ENCODE measurements at regions not wholly inside any gene's neighbourhood (a gene's known extent, or its start where the extent isn't known, plus 50 kb on each side); places are given as distances from the start of the nearest gene placed in this dataset.

DNA sequence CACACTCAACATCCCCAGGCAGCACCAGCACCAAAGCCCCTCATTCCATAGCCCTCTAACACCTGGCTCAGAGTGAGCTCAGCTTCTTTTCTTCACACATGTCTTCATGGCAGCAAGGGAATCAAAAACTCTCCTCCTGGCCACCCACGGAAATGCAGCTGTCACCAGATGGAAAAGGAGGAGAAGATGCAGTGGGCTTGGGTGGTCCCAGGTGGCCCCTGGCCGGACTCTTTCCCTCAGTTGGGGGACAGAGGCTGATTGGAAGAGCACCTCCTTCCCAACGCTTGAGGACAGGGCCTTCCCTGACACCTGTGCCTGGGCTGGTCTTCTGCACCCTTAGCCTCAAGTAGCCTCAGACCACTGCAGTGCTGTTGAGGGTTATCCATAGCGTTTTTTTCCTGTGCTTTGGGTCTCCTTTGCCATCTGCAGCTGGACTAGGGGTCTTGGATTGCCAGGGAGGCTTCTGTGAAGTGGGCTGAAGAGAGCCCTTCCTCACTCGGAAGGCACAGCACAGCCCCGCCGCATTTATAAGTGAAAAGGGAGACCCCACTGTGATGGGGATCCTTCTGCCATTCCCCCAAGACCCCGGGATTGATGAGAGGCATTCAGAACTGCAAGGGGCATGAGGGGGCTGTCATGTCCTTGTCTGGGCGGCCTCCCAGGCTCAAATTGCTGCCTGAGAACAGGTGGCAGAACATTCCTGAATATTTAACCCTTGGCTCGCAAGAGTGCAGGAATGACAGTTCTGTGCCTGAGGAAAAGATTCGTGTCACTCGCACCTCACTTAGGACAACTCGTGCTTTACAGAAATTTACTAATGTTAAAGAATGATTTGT is 200.0 kb downstream of the AUH start:
- no peak for DNase-seq

GRCh38 chr9:91162311-91162710 is 199.4 kb downstream of the AUH start:
- DNase-seq, result no peak

DNA sequence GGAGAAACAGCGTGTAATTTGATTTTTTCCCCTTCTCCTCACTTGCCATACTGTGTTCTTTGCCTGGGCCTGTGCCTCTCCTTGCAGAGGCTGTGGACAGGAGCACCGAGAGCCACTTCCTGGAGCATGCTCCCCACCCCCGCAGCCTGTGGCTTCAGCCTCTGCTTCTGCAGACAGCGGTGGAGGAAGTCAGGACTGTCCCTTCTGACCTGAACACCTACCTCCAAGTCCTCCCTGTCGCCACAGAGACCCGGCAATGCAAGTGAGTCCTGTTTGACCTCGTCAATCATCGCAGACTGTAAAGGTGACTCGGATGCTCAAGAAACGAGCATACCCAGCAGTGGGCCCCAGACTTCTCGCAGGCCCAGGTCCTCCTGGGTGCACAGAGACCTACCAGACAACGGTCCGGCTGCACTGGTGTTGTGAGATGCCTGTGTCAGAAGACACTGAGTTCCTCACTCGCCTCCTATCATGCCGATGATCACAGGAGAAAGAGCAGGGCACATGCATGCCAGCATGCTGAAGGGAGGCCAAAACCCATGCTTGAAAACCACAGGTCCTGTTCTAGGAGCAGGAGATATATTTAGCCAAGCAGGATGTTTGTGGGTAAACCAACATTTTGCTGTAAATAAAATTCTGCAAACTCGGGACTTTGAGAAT is 198.8 kb downstream of the AUH start:
- DNase-seq, result no peak

DNA sequence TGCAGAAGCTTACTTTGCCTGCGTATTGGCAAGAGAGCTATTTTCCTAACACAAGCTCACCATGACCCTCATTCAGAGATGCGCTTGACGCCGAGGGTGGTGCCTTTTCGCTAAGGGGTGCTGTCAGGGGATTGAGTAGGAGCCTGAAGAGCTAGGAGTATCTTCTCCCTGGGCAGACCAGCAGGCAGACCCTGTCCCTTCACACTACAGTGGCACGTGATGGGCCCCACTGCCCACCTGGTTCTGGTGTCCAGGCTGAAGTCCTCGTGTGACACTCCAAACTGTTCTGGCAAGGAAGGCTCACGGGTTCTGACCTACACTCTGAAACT is 198.3 kb downstream of the AUH start:
- no peak for DNase-seq

DNA sequence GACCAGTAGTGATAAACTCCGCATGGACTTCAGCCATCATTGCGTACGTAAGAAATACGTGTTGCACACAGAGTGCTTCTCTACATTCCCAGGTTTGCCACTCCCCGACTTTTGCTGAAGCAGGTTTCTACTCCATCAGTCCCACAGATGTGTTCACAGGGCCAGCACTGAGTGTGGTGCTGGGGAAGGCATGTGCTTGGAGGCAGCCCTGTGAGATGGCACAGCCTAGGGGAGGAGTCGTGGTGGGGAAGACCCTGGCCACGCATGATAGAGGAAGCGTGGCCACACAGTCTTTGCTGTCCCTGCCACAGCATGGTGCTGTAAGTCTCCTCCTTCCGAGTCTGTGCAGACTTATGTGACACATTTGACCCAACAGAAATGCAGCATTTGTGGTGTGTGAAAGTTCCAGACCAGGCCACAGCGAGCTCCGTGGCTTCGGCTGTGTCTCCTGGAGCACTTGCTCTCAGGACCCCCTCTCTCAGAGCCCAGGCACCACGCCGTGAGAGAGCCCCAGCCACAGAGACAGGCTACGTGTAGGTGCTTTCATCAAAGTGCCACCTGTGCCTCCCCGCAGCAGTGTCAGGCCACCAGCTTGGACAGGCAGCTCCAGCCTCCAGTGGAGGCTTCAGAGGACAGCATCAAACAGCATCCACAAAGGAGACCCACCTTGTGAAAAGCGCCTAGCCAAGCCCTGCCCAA is 197.8 kb downstream of the AUH start:
- DNase-seq, result no peak

Measured in NCI-H1694 (cell line).